Endothelial cell of umbilical vein (primary cell): ENCODE measurements at regions not wholly inside any gene's neighbourhood (a gene's known extent, or its start where the extent isn't known, plus 50 kb on each side); places are given as distances from the start of the nearest gene placed in this dataset.

Experiments
- BruUV-seq: library from RNA; stranded (reverse); fragments of 400-500 nt; replicated peaks from 2 replicates; lab custom pipeline; 2021; lab: Mats Ljungman, UMichigan
- CTCF ChIA-PET: fragments of 300-600, 350-600 bp; sonication (Branson Sonifier 250); formaldehyde crosslinking; loops from one replicate; lab custom pipeline; 2021; ENCODE audit warnings: antibody characterized with exemption, inconsistent platforms; lab: Charles Lee
- POLR2A ChIA-PET: fragments of 300-600, 350-600 bp; sonication (Branson Sonifier 250); formaldehyde crosslinking; loops from one replicate; lab custom pipeline; 2021; ENCODE audit warnings: antibody characterized with exemption, inconsistent platforms; lab: Charles Lee
- DNase-seq: peaks from one replicate; pipeline ENCODE4 v3.0.0-alpha.2; 2011; ENCODE audit warnings: low read depth, low spot score
- FAIRE-seq: peaks from 2 replicates; lab custom pipeline; 2011; peaks lifted over from hg19 to GRCh38; lab: Jason Lieb, UNC
- H2AFZ ChIP-seq: 2 replicates; pipeline ENCODE4 v1.6.0; 2012; ENCODE audit warnings: low read depth, low read length, control low read depth, inconsistent platforms
- H3K27ac ChIP-seq: 2 replicates; pipeline ENCODE4 v1.5.1; 2011; ENCODE audit warnings: low read depth, mild to moderate bottlenecking, control low read depth, low read length, moderate library complexity; ENCODE audit not compliant: insufficient read depth
- H3K27me3 ChIP-seq, 2 experiments: 2 replicates each; pipeline versions ENCODE4 v1.6.0 to v1.6.1; 2011; ENCODE audit warnings: low read length in 2 of 2, mixed read lengths in 1 of 2; ENCODE audit not compliant: control insufficient read depth in 2 of 2, insufficient read depth in 2 of 2
- H3K36me3 ChIP-seq, 2 experiments: 2 replicates in 1 of 2; 3 replicates in 1 of 2; pipeline ENCODE4 v1.5.1; 2011; ENCODE audit warnings: low read length in 2 of 2, mild to moderate bottlenecking in 1 of 2, moderate library complexity in 1 of 2; ENCODE audit not compliant: control insufficient read depth in 2 of 2, insufficient read depth in 2 of 2; ENCODE audit errors: extremely low read depth in 1 of 2
- H3K4me1 ChIP-seq: 3 replicates; pipeline ENCODE4 v1.5.1; 2011; ENCODE audit warnings: mild to moderate bottlenecking, low read length; ENCODE audit not compliant: control insufficient read depth, insufficient read depth; ENCODE audit errors: extremely low read depth
- H3K4me2 ChIP-seq: 2 replicates; pipeline ENCODE4 v1.6.1; 2011; ENCODE audit warnings: low read length, control low read depth, mixed read lengths; ENCODE audit not compliant: insufficient read depth
- H3K4me3 ChIP-seq, 3 experiments: fragments of 200-600 bp in 1 of 3; sonication (generic), shearing (Covaris generic) in 1 of 3; replicated peaks in 1 of 3; 2 replicates each; pipeline ENCODE4 v1.5.1; 2011 to 2016; ENCODE audit warnings: control low read depth in 3 of 3, low read length in 3 of 3, mild to moderate bottlenecking in 2 of 3, inconsistent platforms in 1 of 3, low read depth in 1 of 3, moderate library complexity in 1 of 3; ENCODE audit not compliant: insufficient read depth in 1 of 3
- H3K79me2 ChIP-seq: 2 replicates; pipeline ENCODE4 v1.6.0; 2012; ENCODE audit warnings: low read length, inconsistent platforms; ENCODE audit not compliant: control insufficient read depth, insufficient read depth
- H3K9ac ChIP-seq: replicated peaks from 2 replicates; pipeline ENCODE3; 2011; ENCODE audit warnings: low read length, control low read depth; ENCODE audit not compliant: insufficient read depth; ENCODE audit errors: extremely low read depth
- H3K9me1 ChIP-seq: replicated peaks from 3 replicates; pipeline ENCODE4 v1.6.0; 2011; ENCODE audit warnings: mild to moderate bottlenecking, low read length; ENCODE audit not compliant: control insufficient read depth, insufficient read depth; ENCODE audit errors: extremely low read depth
- H3K9me3 ChIP-seq: replicated peaks from 2 replicates; pipeline ENCODE4 v1.5.1; 2012; ENCODE audit warnings: low read length, inconsistent platforms; ENCODE audit not compliant: control insufficient read depth, insufficient read depth
- H4K20me1 ChIP-seq: replicated peaks from 2 replicates; pipeline ENCODE3; 2011; ENCODE audit warnings: mild to moderate bottlenecking, low read length; ENCODE audit not compliant: control insufficient read depth, insufficient read depth; ENCODE audit errors: extremely low read depth
- EZH2 ChIP-seq: IDR thresholded peaks from 2 replicates; pipeline ENCODE4 v1.6.1; 2012; ENCODE audit warnings: borderline replicate concordance, low read depth, mild to moderate bottlenecking, moderate library complexity, low read length, inconsistent platforms; ENCODE audit not compliant: severe bottlenecking
- FOS ChIP-seq: IDR thresholded peaks from 2 replicates; pipeline ENCODE4 v1.6.1; 2011; ENCODE audit warnings: mild to moderate bottlenecking, low read length, moderate library complexity, borderline replicate concordance; ENCODE audit not compliant: insufficient read depth
- GATA2 ChIP-seq: IDR thresholded peaks from 2 replicates; pipeline ENCODE4 v1.7.0; 2011; ENCODE audit warnings: low read depth, mild to moderate bottlenecking, moderate library complexity, mixed read lengths, low read length; ENCODE audit not compliant: insufficient read length, insufficient read depth
- MYC ChIP-seq: IDR thresholded peaks from one replicate; pipeline ENCODE4 v1.6.1; 2011; ENCODE audit warnings: mild to moderate bottlenecking, low read depth, low read length
- POLR2A ChIP-seq: IDR thresholded peaks from 2 replicates; pipeline ENCODE4 v1.6.1; 2012; ENCODE audit warnings: low read depth, mild to moderate bottlenecking, control low read depth, low read length
- dilution Hi-C: fragments of 300-500 bp; cut with MboI; formaldehyde crosslinking; loops from one replicate; pipeline ENCODE4 v1.15.0; 2019; ENCODE audit warnings: low sequenced_read_pairs; ENCODE audit not compliant: extremely low pct_ligation_motif_present
- intact Hi-C: fragments of 100-400 bp; cut with micrococcal nuclease; formaldehyde crosslinking; loops from one replicate; pipeline ENCODE4 v1.10.0; 2022
- TF ChIP-seq, protein P1 (sequence below), 2 donors: IDR thresholded peaks; 1 replicate in 1 of 2; 2 replicates in 1 of 2; pipeline ENCODE4 v1.5.1; 2011; ENCODE audit warnings: low read length in 2 of 2, mild to moderate bottlenecking in 2 of 2, moderate library complexity in 2 of 2, control low read depth in 1 of 2, inconsistent platforms in 1 of 2, low read depth in 1 of 2; ENCODE audit not compliant: insufficient read depth in 1 of 2; ENCODE audit errors: extremely low read depth in 1 of 2
- TF ChIP-seq, protein P2 (sequence below): IDR thresholded peaks from 2 replicates; pipeline ENCODE4 v1.6.1; 2011; ENCODE audit not compliant: insufficient read depth, insufficient read length

GRCh38 chr18:28804512-28805202, 627.7 kb upstream of the CDH2 start:
- no peak overlapping the region for H3K4me2 ChIP-seq
- no peaks in the 10 kb centered on the region for H3K36me3 ChIP-seq
- H3K9me3 ChIP-seq: no peaks in the 10 kb centered on the region
- H3K27ac ChIP-seq: no peak overlapping the region
- CTCF ChIA-PET: interaction anchor here (0.9 to 1.5 kb wide), 3 partner anchors 9 to 190 kb away, joined by 3 to 6 read pairs (median 3); no protein-coding TSS in a partner anchor
- no peak overlapping the region for H2AFZ ChIP-seq
- no peaks in the 10 kb centered on the region for H3K79me2 ChIP-seq
- dilution Hi-C loops (no loop called here), intact Hi-C loops (loop anchor here (5.0 kb wide), 3 partner anchors 103 to 627 kb away; partner anchors contain the start of gene CDH2)
- POLR2A ChIA-PET: no interaction called here
- no peaks in the 10 kb centered on the region for H3K9me1 ChIP-seq
- H3K4me1 ChIP-seq: peaks cover 28% of the 10 kb centered on the region
- no peaks in the 10 kb centered on the region for H3K27me3 ChIP-seq
- no peak for FAIRE-seq
- no peak overlapping the region for H3K4me3 ChIP-seq
- H3K9ac ChIP-seq: no peak overlapping the region
- H4K20me1 ChIP-seq: no peaks in the 10 kb centered on the region
- no TSS peak for BruUV-seq
- no peak for DNase-seq
- TF ChIP-seq EZH2: no peak
- TF ChIP-seq, protein P1, sequence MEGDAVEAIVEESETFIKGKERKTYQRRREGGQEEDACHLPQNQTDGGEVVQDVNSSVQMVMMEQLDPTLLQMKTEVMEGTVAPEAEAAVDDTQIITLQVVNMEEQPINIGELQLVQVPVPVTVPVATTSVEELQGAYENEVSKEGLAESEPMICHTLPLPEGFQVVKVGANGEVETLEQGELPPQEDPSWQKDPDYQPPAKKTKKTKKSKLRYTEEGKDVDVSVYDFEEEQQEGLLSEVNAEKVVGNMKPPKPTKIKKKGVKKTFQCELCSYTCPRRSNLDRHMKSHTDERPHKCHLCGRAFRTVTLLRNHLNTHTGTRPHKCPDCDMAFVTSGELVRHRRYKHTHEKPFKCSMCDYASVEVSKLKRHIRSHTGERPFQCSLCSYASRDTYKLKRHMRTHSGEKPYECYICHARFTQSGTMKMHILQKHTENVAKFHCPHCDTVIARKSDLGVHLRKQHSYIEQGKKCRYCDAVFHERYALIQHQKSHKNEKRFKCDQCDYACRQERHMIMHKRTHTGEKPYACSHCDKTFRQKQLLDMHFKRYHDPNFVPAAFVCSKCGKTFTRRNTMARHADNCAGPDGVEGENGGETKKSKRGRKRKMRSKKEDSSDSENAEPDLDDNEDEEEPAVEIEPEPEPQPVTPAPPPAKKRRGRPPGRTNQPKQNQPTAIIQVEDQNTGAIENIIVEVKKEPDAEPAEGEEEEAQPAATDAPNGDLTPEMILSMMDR (IDR thresholded peaks at IDR 0.05; ENCODE audit: extremely low read depth in 1 of 2, insufficient read depth in 1 of 2, low read depth in 1 of 2, low read length in 2 of 2): no peak
- TF ChIP-seq GATA2: no peak
- TF ChIP-seq FOS: no peak
- TF ChIP-seq MYC: no peak
- no peak for TF ChIP-seq POLR2A
- TF ChIP-seq, protein P2, sequence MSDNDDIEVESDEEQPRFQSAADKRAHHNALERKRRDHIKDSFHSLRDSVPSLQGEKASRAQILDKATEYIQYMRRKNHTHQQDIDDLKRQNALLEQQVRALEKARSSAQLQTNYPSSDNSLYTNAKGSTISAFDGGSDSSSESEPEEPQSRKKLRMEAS: no peak
